ENCODE measurements at regions not wholly inside any gene's neighbourhood (a gene's known extent, or its start where the extent isn't known, plus 50 kb on each side); places are given as distances from the start of the nearest gene placed in this dataset.

DNA sequence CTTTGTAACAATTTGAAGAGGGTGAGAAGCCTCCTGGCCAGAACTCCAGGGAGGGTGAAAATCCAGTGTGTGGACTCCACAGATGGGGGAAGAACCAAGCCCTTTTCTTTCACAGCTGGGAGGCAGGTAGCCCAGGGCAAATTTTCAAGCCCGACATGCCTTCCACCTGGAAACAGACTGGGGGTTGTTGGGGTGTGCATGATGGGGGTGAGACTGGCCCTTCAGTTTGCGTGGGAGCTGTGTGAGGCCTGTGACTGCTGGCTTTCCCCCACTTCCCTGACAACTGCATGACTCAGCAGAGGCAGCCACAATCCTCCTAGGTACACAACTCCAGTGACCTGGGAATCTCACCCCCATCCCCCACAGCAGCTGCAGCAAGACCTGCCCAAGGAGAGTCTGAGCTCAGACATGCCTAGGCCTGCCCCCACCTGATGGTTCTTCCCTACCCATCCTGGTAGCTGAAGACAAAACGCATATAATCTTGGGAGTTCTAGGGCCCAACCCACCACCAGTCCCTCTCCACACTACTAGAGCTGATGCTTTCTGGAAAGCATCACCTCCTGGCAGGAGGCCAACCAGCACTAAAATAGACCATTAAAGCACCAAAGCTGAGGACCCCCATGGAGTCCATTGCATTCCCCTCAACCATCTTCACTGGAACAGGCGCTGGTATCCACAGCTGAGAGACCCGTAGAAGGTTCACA, 445.4 kb downstream of the TFEC start:
- TF ChIP-seq, protein P1, sequence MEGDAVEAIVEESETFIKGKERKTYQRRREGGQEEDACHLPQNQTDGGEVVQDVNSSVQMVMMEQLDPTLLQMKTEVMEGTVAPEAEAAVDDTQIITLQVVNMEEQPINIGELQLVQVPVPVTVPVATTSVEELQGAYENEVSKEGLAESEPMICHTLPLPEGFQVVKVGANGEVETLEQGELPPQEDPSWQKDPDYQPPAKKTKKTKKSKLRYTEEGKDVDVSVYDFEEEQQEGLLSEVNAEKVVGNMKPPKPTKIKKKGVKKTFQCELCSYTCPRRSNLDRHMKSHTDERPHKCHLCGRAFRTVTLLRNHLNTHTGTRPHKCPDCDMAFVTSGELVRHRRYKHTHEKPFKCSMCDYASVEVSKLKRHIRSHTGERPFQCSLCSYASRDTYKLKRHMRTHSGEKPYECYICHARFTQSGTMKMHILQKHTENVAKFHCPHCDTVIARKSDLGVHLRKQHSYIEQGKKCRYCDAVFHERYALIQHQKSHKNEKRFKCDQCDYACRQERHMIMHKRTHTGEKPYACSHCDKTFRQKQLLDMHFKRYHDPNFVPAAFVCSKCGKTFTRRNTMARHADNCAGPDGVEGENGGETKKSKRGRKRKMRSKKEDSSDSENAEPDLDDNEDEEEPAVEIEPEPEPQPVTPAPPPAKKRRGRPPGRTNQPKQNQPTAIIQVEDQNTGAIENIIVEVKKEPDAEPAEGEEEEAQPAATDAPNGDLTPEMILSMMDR (IDR thresholded peaks at IDR 0.05), result no peak
- TF ChIP-seq POLR2A (IDR thresholded peaks at IDR 0.05), result no peak

All from esophagus squamous epithelium (tissue), 4 donors.